HCT116 (cell line): ENCODE measurements at regions not wholly inside any gene's neighbourhood (a gene's known extent, or its start where the extent isn't known, plus 50 kb on each side); places are given as distances from the start of the nearest gene placed in this dataset.

Experiments used
- ATAC-seq: fragments of 200-7000 bp; cut with Tn5 transposase; 2 replicates; pipeline ENCODE4 v1.9.1; 2020; ENCODE audit warnings: mild to moderate bottlenecking, moderate library complexity
- BruUV-seq: library from RNA; stranded (reverse); fragments of 400-500 nt; replicated peaks from 2 replicates; lab custom pipeline; 2021; lab: Mats Ljungman, UMichigan
- CTCF ChIA-PET: fragments of 300-600 bp; sonication (Branson Sonifier 250); formaldehyde crosslinking; loops from one replicate; lab custom pipeline; 2021; ENCODE audit warnings: antibody characterized with exemption; lab: Charles Lee
- POLR2A ChIA-PET: fragments of 300-600, 350-600 bp; sonication (Branson Sonifier 250); formaldehyde crosslinking; loops from one replicate; lab custom pipeline; 2021; ENCODE audit warnings: antibody characterized with exemption; lab: Charles Lee
- RAD21 ChIA-PET, 2 experiments: fragments of 300-600 bp; sonication (Branson Sonifier 250); formaldehyde crosslinking; loops; one replicate each; lab custom pipeline; 2023; ENCODE audit warnings: low total read pairs in 2 of 2; ENCODE audit not compliant: uncharacterized antibody in 2 of 2, unreplicated experiment in 2 of 2, low non-redundant PET in 1 of 2; lab: Charles Lee
- DNase-seq: peaks from one replicate; pipeline ENCODE4 v3.0.0-alpha.2; 2010; ENCODE audit warnings: low read depth, low spot score
- H2AFZ ChIP-seq: fragments of 200-600 bp; shearing (Covaris generic), sonication (generic); 2 replicates; pipeline ENCODE4 v1.6.1; 2017; ENCODE audit warnings: low read depth, mixed run types, mixed read lengths, antibody characterized with exemption, low read length; ENCODE audit not compliant: poor library complexity, severe bottlenecking
- H3K27ac ChIP-seq: 2 replicates; pipeline ENCODE4 v1.5.1; 2012; ENCODE audit warnings: low read depth, low read length
- H3K27me3 ChIP-seq: fragments of 200-600 bp; sonication (generic); 2 replicates; pipeline ENCODE4 v1.6.1; 2016; ENCODE audit warnings: mixed run types, low read length, mixed read lengths; ENCODE audit not compliant: insufficient read depth
- H3K36me3 ChIP-seq, 2 experiments: fragments of 200-500 bp in 1 of 2; fragments of 200-600 bp in 1 of 2; sonication (Bioruptor generic) in 1 of 2; sonication (generic) in 1 of 2; 2 replicates each; pipeline versions ENCODE4 v1.5.1 to v1.6.1; 2014 to 2016; ENCODE audit warnings: low read length in 2 of 2, inconsistent platforms in 1 of 2, mixed read lengths in 1 of 2, mixed run types in 1 of 2; ENCODE audit not compliant: insufficient read depth in 2 of 2, control insufficient read depth in 1 of 2
- H3K4me1 ChIP-seq, 2 experiments: fragments of 200-600 bp in 1 of 2; sonication (generic) in 1 of 2; 2 replicates each; pipeline versions ENCODE4 v1.5.1 to v1.6.1; 2012 to 2017; ENCODE audit warnings: low read length in 2 of 2, inconsistent platforms in 1 of 2, mild to moderate bottlenecking in 1 of 2, mixed read lengths in 1 of 2, mixed run types in 1 of 2, moderate library complexity in 1 of 2; ENCODE audit not compliant: insufficient read depth in 2 of 2, control insufficient read depth in 1 of 2
- H3K4me2 ChIP-seq: fragments of 200-600 bp; sonication (generic); 2 replicates; pipeline ENCODE4 v1.6.1; 2017; ENCODE audit warnings: mixed run types, low read length, mixed read lengths
- H3K4me3 ChIP-seq, 2 experiments: fragments of 200-600 bp in 1 of 2; sonication (generic) in 1 of 2; replicated peaks in 1 of 2; 2 replicates each; pipeline ENCODE4 v1.5.1; 2011 to 2016; ENCODE audit warnings: low read length in 2 of 2, control low read depth in 1 of 2, low read depth in 1 of 2, mild to moderate bottlenecking in 1 of 2, mixed read lengths in 1 of 2, mixed run types in 1 of 2
- H3K79me2 ChIP-seq: fragments of 200-600 bp; sonication (generic); 2 replicates; pipeline ENCODE4 v1.6.1; 2017; ENCODE audit warnings: mild to moderate bottlenecking, mixed run types, low read length, moderate library complexity, mixed read lengths; ENCODE audit not compliant: insufficient read depth
- H3K9ac ChIP-seq: fragments of 200-600 bp; sonication (generic); 2 replicates; pipeline ENCODE4 v1.6.1; 2016; ENCODE audit warnings: low read length, mixed read lengths
- H3K9me2 ChIP-seq: fragments of 200-600 bp; sonication (generic), shearing (Covaris generic); 2 replicates; pipeline ENCODE4 v1.6.1; 2017; ENCODE audit warnings: mixed run types, mild to moderate bottlenecking, moderate library complexity; ENCODE audit not compliant: insufficient read depth
- H3K9me3 ChIP-seq, 2 experiments: fragments of 200-500 bp in 1 of 2; fragments of 200-600 bp in 1 of 2; sonication (Bioruptor generic) in 1 of 2; sonication (generic) in 1 of 2; 2 replicates each; pipeline ENCODE4 v1.6.1; 2014 to 2017; ENCODE audit warnings: low read length in 2 of 2, mixed read lengths in 2 of 2, inconsistent platforms in 1 of 2, low read depth in 1 of 2, mild to moderate bottlenecking in 1 of 2, mixed run types in 1 of 2, moderate library complexity in 1 of 2; ENCODE audit not compliant: control insufficient read depth in 1 of 2, insufficient read depth in 1 of 2
- H4K20me1 ChIP-seq: fragments of 200-600 bp; sonication (generic), shearing (Covaris generic); 2 replicates; pipeline ENCODE4 v1.6.1; 2017; ENCODE audit warnings: mixed run types, mild to moderate bottlenecking, moderate library complexity; ENCODE audit not compliant: insufficient read depth
- CBX3 ChIP-seq: IDR thresholded peaks from 2 replicates; pipeline ENCODE4 v1.6.1; 2012; ENCODE audit warnings: low read depth
- CEBPB ChIP-seq: IDR thresholded peaks from 2 replicates; pipeline ENCODE4 v1.6.1; 2012; ENCODE audit warnings: low read depth
- ELF1 ChIP-seq: IDR thresholded peaks from 2 replicates; pipeline ENCODE4 v1.6.1; 2012; ENCODE audit warnings: low read depth, borderline replicate concordance
- EZH2 ChIP-seq: fragments of 200-600 bp; sonication (generic); IDR thresholded peaks from 2 replicates; pipeline ENCODE4 v1.6.1; 2017; ENCODE audit warnings: antibody characterized with exemption, mixed run types
- EZH2phosphoT487 ChIP-seq: fragments of 200-600 bp; IDR thresholded peaks from 2 replicates; pipeline ENCODE4 v1.6.1; 2018; ENCODE audit warnings: antibody characterized with exemption, borderline replicate concordance
- FOSL1 ChIP-seq: IDR thresholded peaks from 2 replicates; pipeline ENCODE4 v1.6.1; 2012; ENCODE audit warnings: low read depth
- JUND ChIP-seq: IDR thresholded peaks from 2 replicates; pipeline ENCODE4 v1.6.1; 2012
- POLR2A ChIP-seq: IDR thresholded peaks from 2 replicates; pipeline ENCODE4 v1.7.0; 2011; ENCODE audit warnings: borderline replicate concordance; ENCODE audit not compliant: insufficient read depth, insufficient read length; ENCODE audit errors: extremely low read depth
- POLR2AphosphoS5 ChIP-seq: IDR thresholded peaks from 2 replicates; pipeline ENCODE4 v1.6.1; 2011; ENCODE audit warnings: mild to moderate bottlenecking, low read depth, low read length, moderate library complexity
- SIN3A ChIP-seq: IDR thresholded peaks from 2 replicates; pipeline ENCODE4 v1.6.1; 2012; ENCODE audit warnings: low read depth
- SP1 ChIP-seq: IDR thresholded peaks from 2 replicates; pipeline ENCODE4 v1.6.1; 2012; ENCODE audit warnings: low read depth
- SRF ChIP-seq: IDR thresholded peaks from 2 replicates; pipeline ENCODE4 v1.6.1; 2012; ENCODE audit warnings: low read depth
- TCF7L2 ChIP-seq: IDR thresholded peaks from 2 replicates; pipeline ENCODE4 v1.7.0; 2011; ENCODE audit warnings: borderline replicate concordance, inconsistent platforms; ENCODE audit not compliant: insufficient read depth, insufficient read length; ENCODE audit errors: extremely low read depth
- YY1 ChIP-seq: IDR thresholded peaks from 2 replicates; pipeline ENCODE4 v1.6.1; 2011; ENCODE audit warnings: low read length, low read depth, moderate library complexity, mild to moderate bottlenecking; ENCODE audit not compliant: insufficient replicate concordance; ENCODE audit errors: extremely low read depth
- ZFX ChIP-seq: fragments of 450-650 bp; IDR thresholded peaks from 2 replicates; pipeline ENCODE4 v1.6.1; 2017
- ZNF274 ChIP-seq: fragments of 200-500 bp; sonication (Bioruptor generic); IDR thresholded peaks from 2 replicates; pipeline ENCODE4 v1.6.1; 2014; ENCODE audit warnings: mild to moderate bottlenecking, low read depth, low read length, inconsistent platforms
- intact Hi-C: fragments of 100-400 bp; cut with micrococcal nuclease; formaldehyde crosslinking; loops from 2 replicates; pipeline ENCODE4 v1.10.0; 2022
- TF ChIP-seq, protein P1 (sequence below): IDR thresholded peaks from 2 replicates; pipeline ENCODE4 v1.6.1; 2011; ENCODE audit warnings: mild to moderate bottlenecking, low read length, moderate library complexity; ENCODE audit not compliant: insufficient replicate concordance; ENCODE audit errors: extremely low read depth
- TF ChIP-seq, protein P2 (sequence below): IDR thresholded peaks from 2 replicates; pipeline ENCODE4 v1.6.1; 2012
- TF ChIP-seq, protein P3 (sequence below): IDR thresholded peaks from 2 replicates; pipeline ENCODE4 v1.6.1; 2012
- TF ChIP-seq, protein P4 (sequence below), 3 experiments: fragments of 200-600 bp in 1 of 3; sonication (generic) in 1 of 3; IDR thresholded peaks in 2 of 3; conservative IDR thresholded peaks in 1 of 3; 2 replicates each; pipeline ENCODE4 v1.5.1; 2012 to 2017; ENCODE audit warnings: low read depth in 2 of 3, low read length in 2 of 3, antibody characterized with exemption in 1 of 3, borderline replicate concordance in 1 of 3, control low read depth in 1 of 3, mild to moderate bottlenecking in 1 of 3, mixed read lengths in 1 of 3, mixed run types in 1 of 3, moderate library complexity in 1 of 3; ENCODE audit not compliant: insufficient read depth in 1 of 3

- no peaks in the 10 kb centered on the region for H3K27me3 ChIP-seq
- intact Hi-C loops, result no loop called here
- H3K79me2 ChIP-seq, result no peaks in the 10 kb centered on the region
- CTCF ChIA-PET, result no interaction called here
- H2AFZ ChIP-seq, result no peak overlapping the region
- no peaks in the 10 kb centered on the region for H4K20me1 ChIP-seq
- H3K4me3 ChIP-seq, result no peak overlapping the region
- no peak overlapping the region for H3K27ac ChIP-seq
- POLR2A ChIA-PET, result no interaction called here
- no peaks in the 10 kb centered on the region for H3K9me2 ChIP-seq
- RAD21 ChIA-PET, result no interaction called here
- no peaks in the 10 kb centered on the region for H3K4me1 ChIP-seq
- no peak for DNase-seq
- H3K9me3 ChIP-seq, result no peaks in the 10 kb centered on the region
- no peak for ATAC-seq
- TF ChIP-seq, protein P1, sequence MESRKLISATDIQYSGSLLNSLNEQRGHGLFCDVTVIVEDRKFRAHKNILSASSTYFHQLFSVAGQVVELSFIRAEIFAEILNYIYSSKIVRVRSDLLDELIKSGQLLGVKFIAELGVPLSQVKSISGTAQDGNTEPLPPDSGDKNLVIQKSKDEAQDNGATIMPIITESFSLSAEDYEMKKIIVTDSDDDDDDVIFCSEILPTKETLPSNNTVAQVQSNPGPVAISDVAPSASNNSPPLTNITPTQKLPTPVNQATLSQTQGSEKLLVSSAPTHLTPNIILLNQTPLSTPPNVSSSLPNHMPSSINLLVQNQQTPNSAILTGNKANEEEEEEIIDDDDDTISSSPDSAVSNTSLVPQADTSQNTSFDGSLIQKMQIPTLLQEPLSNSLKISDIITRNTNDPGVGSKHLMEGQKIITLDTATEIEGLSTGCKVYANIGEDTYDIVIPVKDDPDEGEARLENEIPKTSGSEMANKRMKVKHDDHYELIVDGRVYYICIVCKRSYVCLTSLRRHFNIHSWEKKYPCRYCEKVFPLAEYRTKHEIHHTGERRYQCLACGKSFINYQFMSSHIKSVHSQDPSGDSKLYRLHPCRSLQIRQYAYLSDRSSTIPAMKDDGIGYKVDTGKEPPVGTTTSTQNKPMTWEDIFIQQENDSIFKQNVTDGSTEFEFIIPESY, result no peak
- no peak for TF ChIP-seq CBX3
- no peak for TF ChIP-seq FOSL1
- TF ChIP-seq JUND, result no peak
- TF ChIP-seq, protein P2, sequence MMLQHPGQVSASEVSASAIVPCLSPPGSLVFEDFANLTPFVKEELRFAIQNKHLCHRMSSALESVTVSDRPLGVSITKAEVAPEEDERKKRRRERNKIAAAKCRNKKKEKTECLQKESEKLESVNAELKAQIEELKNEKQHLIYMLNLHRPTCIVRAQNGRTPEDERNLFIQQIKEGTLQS, result no peak
- TF ChIP-seq CEBPB, result no peak
- no peak for TF ChIP-seq EZH2phosphoT487
- TF ChIP-seq EZH2, result no peak
- no peak for TF ChIP-seq POLR2A
- TF ChIP-seq, protein P3, sequence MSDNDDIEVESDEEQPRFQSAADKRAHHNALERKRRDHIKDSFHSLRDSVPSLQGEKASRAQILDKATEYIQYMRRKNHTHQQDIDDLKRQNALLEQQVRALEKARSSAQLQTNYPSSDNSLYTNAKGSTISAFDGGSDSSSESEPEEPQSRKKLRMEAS, result no peak
- TF ChIP-seq SRF, result no peak
- no peak for TF ChIP-seq YY1
- no peak for TF ChIP-seq ZNF274
- no peak for TF ChIP-seq SP1
- TF ChIP-seq SIN3A, result no peak
- no peak for TF ChIP-seq POLR2AphosphoS5
- no peak for TF ChIP-seq TCF7L2
- TF ChIP-seq ZFX, result no peak
- TF ChIP-seq ELF1, result no peak
- TF ChIP-seq, protein P4, sequence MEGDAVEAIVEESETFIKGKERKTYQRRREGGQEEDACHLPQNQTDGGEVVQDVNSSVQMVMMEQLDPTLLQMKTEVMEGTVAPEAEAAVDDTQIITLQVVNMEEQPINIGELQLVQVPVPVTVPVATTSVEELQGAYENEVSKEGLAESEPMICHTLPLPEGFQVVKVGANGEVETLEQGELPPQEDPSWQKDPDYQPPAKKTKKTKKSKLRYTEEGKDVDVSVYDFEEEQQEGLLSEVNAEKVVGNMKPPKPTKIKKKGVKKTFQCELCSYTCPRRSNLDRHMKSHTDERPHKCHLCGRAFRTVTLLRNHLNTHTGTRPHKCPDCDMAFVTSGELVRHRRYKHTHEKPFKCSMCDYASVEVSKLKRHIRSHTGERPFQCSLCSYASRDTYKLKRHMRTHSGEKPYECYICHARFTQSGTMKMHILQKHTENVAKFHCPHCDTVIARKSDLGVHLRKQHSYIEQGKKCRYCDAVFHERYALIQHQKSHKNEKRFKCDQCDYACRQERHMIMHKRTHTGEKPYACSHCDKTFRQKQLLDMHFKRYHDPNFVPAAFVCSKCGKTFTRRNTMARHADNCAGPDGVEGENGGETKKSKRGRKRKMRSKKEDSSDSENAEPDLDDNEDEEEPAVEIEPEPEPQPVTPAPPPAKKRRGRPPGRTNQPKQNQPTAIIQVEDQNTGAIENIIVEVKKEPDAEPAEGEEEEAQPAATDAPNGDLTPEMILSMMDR (IDR thresholded peaks at IDR 0.05 in 2 of 3, conservative IDR thresholded peaks at IDR 0.05 in 1 of 3; ENCODE audit: borderline replicate concordance in 1 of 3, insufficient read depth in 1 of 3, low read depth in 2 of 3, low read length in 2 of 3), result no peak
- no peak overlapping the region for H3K9ac ChIP-seq
- H3K4me2 ChIP-seq, result no peak overlapping the region
- no peaks in the 10 kb centered on the region for H3K36me3 ChIP-seq
- BruUV-seq, result no TSS peak
Measured at GRCh38 chr1:168835791-168836190, 106.8 kb upstream of the DPT start.
